GM23338 (cell line): ENCODE measurements at regions not wholly inside any gene's neighbourhood (a gene's known extent, or its start where the extent isn't known, plus 50 kb on each side); places are given as distances from the start of the nearest gene placed in this dataset.

Experiments
- ATAC-seq: fragments of 200-7000 bp; cut with Tn5 transposase; 3 replicates; pipeline ENCODE4 v1.9.1; 2020
- DNase-seq: peaks from one replicate; pipeline ENCODE4 v3.0.0-alpha.2; 2015; ENCODE audit warnings: low spot score
- H2AFZ ChIP-seq: fragments of 200-600 bp; sonication (generic); 2 replicates; pipeline ENCODE4 v1.8.0; 2016; ENCODE audit warnings: antibody characterized with exemption, mild to moderate bottlenecking, moderate library complexity
- H3F3A ChIP-seq: fragments of 200-600 bp; sonication (generic); replicated peaks from 2 replicates; pipeline ENCODE4 v1.8.0; 2017; ENCODE audit warnings: antibody characterized with exemption, mixed run types, low read depth
- H3K27ac ChIP-seq: fragments of 200-600 bp; sonication (generic); 2 replicates; pipeline ENCODE4 v1.6.1; 2016; ENCODE audit warnings: low read depth
- H3K27me3 ChIP-seq: fragments of 200-600 bp; sonication (generic); 2 replicates; pipeline ENCODE4 v1.8.0; 2016; ENCODE audit warnings: mild to moderate bottlenecking, mixed run types, moderate library complexity; ENCODE audit not compliant: insufficient read depth
- H3K36me3 ChIP-seq: fragments of 200-600 bp; sonication (generic); 2 replicates; pipeline ENCODE4 v1.8.0; 2016; ENCODE audit warnings: mild to moderate bottlenecking; ENCODE audit not compliant: insufficient read depth
- H3K4me1 ChIP-seq: fragments of 200-600 bp; sonication (generic); 2 replicates; pipeline ENCODE4 v1.8.0; 2016; ENCODE audit warnings: mild to moderate bottlenecking, moderate library complexity; ENCODE audit not compliant: insufficient read depth
- H3K4me2 ChIP-seq: fragments of 200-600 bp; sonication (generic); 2 replicates; pipeline ENCODE4 v1.7.1; 2017; ENCODE audit warnings: mixed run types
- H3K4me3 ChIP-seq: fragments of 200-600 bp; sonication (generic); 2 replicates; pipeline ENCODE4 v1.6.1; 2016; ENCODE audit warnings: mixed run types
- H3K79me2 ChIP-seq: fragments of 200-600 bp; sonication (generic); replicated peaks from 2 replicates; pipeline ENCODE4 v1.8.0; 2017; ENCODE audit warnings: mild to moderate bottlenecking; ENCODE audit not compliant: insufficient read depth
- H3K9me2 ChIP-seq: fragments of 200-600 bp; sonication (generic); 2 replicates; pipeline ENCODE4 v1.8.0; 2017; ENCODE audit not compliant: insufficient read depth
- H4K20me1 ChIP-seq: fragments of 200-600 bp; sonication (generic); replicated peaks from 2 replicates; pipeline ENCODE4 v1.8.0; 2017; ENCODE audit warnings: mild to moderate bottlenecking; ENCODE audit not compliant: insufficient read depth
- H3K27ac Mint-ChIP-seq: 2 replicates; pipeline ENCODE4 v1.8.0; 2020; ENCODE audit warnings: inconsistent platforms, mild to moderate bottlenecking, moderate library complexity, mixed read lengths
- H3K27me3 Mint-ChIP-seq: 3 replicates; pipeline ENCODE4 v1.8.0; 2022; ENCODE audit warnings: low read depth, mild to moderate bottlenecking, moderate library complexity, mixed read lengths, inconsistent platforms; ENCODE audit not compliant: insufficient read depth, poor library complexity
- H3K36me3 Mint-ChIP-seq: 3 replicates; pipeline ENCODE4 v1.8.0; 2021; ENCODE audit warnings: low read depth, mild to moderate bottlenecking, inconsistent platforms, moderate library complexity, mixed read lengths
- H3K4me1 Mint-ChIP-seq: 3 replicates; pipeline ENCODE4 v1.8.0; 2020; ENCODE audit warnings: mild to moderate bottlenecking, inconsistent platforms, mixed read lengths
- H3K4me3 Mint-ChIP-seq: 3 replicates; pipeline ENCODE4 v1.8.0; 2021; ENCODE audit warnings: moderate library complexity, mild to moderate bottlenecking, inconsistent platforms, mixed read lengths
- H3K9me3 Mint-ChIP-seq: 3 replicates; pipeline ENCODE4 v1.8.0; 2020; ENCODE audit warnings: moderate library complexity, mild to moderate bottlenecking, inconsistent platforms, mixed read lengths
- EZH2 ChIP-seq: fragments of 200-600 bp; sonication (generic); IDR thresholded peaks from one replicate; pipeline ENCODE4 v1.8.0; 2017; ENCODE audit warnings: antibody characterized with exemption, mild to moderate bottlenecking, low read depth; ENCODE audit not compliant: unreplicated experiment
- EZH2phosphoT487 ChIP-seq: fragments of 200-600 bp; sonication (generic); IDR thresholded peaks from one replicate; pipeline ENCODE4 v1.8.1; 2018; ENCODE audit warnings: antibody characterized with exemption; ENCODE audit not compliant: unreplicated experiment
- POLR2AphosphoS5 ChIP-seq: IDR thresholded peaks from 2 replicates; pipeline ENCODE4 v1.6.1; 2016; ENCODE audit warnings: antibody characterized with exemption, low read depth
- STAT1 ChIP-seq: IDR thresholded peaks from one replicate; pipeline ENCODE4 v1.6.1; 2016; ENCODE audit warnings: antibody characterized with exemption; ENCODE audit not compliant: unreplicated experiment
- TF ChIP-seq, protein P1 (sequence below): fragments of 250-450 bp; sonication (Bioruptor Pico); IDR thresholded peaks from 2 replicates; pipeline ENCODE4 v1.5.0; 2020; ENCODE audit warnings: mild to moderate bottlenecking, moderate library complexity

GRCh38 chr2:220276741-220277444, 649.5 kb downstream of the SLC4A3 start (continued):
- TF ChIP-seq, protein P1, sequence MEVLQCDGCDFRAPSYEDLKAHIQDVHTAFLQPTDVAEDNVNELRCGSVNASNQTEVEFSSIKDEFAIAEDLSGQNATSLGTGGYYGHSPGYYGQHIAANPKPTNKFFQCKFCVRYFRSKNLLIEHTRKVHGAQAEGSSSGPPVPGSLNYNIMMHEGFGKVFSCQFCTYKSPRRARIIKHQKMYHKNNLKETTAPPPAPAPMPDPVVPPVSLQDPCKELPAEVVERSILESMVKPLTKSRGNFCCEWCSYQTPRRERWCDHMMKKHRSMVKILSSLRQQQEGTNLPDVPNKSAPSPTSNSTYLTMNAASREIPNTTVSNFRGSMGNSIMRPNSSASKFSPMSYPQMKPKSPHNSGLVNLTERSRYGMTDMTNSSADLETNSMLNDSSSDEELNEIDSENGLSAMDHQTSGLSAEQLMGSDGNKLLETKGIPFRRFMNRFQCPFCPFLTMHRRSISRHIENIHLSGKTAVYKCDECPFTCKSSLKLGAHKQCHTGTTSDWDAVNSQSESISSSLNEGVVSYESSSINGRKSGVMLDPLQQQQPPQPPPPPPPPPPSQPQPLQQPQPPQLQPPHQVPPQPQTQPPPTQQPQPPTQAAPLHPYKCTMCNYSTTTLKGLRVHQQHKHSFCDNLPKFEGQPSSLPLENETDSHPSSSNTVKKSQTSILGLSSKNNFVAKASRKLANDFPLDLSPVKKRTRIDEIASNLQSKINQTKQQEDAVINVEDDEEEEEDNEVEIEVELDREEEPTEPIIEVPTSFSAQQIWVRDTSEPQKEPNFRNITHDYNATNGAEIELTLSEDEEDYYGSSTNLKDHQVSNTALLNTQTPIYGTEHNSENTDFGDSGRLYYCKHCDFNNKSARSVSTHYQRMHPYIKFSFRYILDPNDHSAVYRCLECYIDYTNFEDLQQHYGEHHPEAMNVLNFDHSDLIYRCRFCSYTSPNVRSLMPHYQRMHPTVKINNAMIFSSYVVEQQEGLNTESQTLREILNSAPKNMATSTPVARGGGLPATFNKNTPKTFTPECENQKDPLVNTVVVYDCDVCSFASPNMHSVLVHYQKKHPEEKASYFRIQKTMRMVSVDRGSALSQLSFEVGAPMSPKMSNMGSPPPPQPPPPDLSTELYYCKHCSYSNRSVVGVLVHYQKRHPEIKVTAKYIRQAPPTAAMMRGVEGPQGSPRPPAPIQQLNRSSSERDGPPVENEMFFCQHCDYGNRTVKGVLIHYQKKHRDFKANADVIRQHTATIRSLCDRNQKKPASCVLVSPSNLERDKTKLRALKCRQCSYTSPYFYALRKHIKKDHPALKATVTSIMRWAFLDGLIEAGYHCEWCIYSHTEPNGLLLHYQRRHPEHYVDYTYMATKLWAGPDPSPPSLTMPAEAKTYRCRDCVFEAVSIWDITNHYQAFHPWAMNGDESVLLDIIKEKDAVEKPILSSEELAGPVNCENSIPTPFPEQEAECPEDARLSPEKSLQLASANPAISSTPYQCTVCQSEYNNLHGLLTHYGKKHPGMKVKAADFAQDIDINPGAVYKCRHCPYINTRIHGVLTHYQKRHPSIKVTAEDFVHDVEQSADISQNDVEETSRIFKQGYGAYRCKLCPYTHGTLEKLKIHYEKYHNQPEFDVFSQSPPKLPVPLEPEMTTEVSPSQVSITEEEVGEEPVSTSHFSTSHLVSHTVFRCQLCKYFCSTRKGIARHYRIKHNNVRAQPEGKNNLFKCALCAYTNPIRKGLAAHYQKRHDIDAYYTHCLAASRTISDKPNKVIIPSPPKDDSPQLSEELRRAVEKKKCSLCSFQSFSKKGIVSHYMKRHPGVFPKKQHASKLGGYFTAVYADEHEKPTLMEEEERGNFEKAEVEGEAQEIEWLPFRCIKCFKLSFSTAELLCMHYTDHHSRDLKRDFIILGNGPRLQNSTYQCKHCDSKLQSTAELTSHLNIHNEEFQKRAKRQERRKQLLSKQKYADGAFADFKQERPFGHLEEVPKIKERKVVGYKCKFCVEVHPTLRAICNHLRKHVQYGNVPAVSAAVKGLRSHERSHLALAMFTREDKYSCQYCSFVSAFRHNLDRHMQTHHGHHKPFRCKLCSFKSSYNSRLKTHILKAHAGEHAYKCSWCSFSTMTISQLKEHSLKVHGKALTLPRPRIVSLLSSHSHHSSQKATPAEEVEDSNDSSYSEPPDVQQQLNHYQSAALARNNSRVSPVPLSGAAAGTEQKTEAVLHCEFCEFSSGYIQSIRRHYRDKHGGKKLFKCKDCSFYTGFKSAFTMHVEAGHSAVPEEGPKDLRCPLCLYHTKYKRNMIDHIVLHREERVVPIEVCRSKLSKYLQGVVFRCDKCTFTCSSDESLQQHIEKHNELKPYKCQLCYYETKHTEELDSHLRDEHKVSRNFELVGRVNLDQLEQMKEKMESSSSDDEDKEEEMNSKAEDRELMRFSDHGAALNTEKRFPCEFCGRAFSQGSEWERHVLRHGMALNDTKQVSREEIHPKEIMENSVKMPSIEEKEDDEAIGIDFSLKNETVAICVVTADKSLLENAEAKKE (CRISPR knock-in tag) = no peak
- no peak for TF ChIP-seq STAT1

GRCh38 chr2:220277445-220277975, 650.1 kb downstream of the SLC4A3 start:
- no peaks in the 10 kb centered on the region for H3K27me3 ChIP-seq
- H3K27me3 Mint-ChIP-seq = peaks cover 8% of the 10 kb centered on the region
- no peak overlapping the region for H3K4me3 Mint-ChIP-seq
- H3F3A ChIP-seq = no peaks in the 10 kb centered on the region
- no peaks in the 10 kb centered on the region for H4K20me1 ChIP-seq
- H3K79me2 ChIP-seq = no peaks in the 10 kb centered on the region
- no peak for ATAC-seq
- no peaks in the 10 kb centered on the region for H3K36me3 Mint-ChIP-seq
- no peak overlapping the region for H3K4me2 ChIP-seq
- no peaks in the 10 kb centered on the region for H3K4me1 Mint-ChIP-seq
- no peak overlapping the region for H2AFZ ChIP-seq
- DNase-seq = no peak
- H3K36me3 ChIP-seq = no peaks in the 10 kb centered on the region
- H3K27ac ChIP-seq = no peak overlapping the region
- H3K4me3 ChIP-seq = no peak overlapping the region
- no peaks in the 10 kb centered on the region for H3K4me1 ChIP-seq
- H3K9me2 ChIP-seq = no peaks in the 10 kb centered on the region
- peaks cover 2% of the 10 kb centered on the region; the same call in 2 of the 3 replicates for H3K9me3 Mint-ChIP-seq
- H3K27ac Mint-ChIP-seq = no peak overlapping the region
- TF ChIP-seq, protein P1 (CRISPR knock-in tag) = no peak
- TF ChIP-seq EZH2 = no peak
- no peak for TF ChIP-seq POLR2AphosphoS5
- no peak for TF ChIP-seq EZH2phosphoT487
- no peak for TF ChIP-seq STAT1
